Stimulated activated CD8-positive, alpha-beta memory T cell treated with anti-CD3 and anti-CD28 coated beads, Interleukin-7, amount 100 ng/mL, for 24 hours (primary cell): ENCODE measurements at regions not wholly inside any gene's neighbourhood (a gene's known extent, or its start where the extent isn't known, plus 50 kb on each side); places are given as distances from the start of the nearest gene placed in this dataset.
"Not testable (repeated sequence)": the region's sequence is repeated elsewhere in the genome, so short reads cannot be mapped to it uniquely, and the experiment has no call there.

ENCODE experiments used
- DNase-seq: peaks from one replicate; pipeline ENCODE4 v3.0.0-alpha.2; 2020; ENCODE audit warnings: low read depth

GRCh38 chr9:31347082-31347617 is 1037.3 kb upstream of the ACO1 start:
- DNase-seq, result no peak

- DNase-seq, result no peak
These were observed 1029.1 kb upstream of the ACO1 start for GRCh38 chr9:31355159-31355882.

DNA sequence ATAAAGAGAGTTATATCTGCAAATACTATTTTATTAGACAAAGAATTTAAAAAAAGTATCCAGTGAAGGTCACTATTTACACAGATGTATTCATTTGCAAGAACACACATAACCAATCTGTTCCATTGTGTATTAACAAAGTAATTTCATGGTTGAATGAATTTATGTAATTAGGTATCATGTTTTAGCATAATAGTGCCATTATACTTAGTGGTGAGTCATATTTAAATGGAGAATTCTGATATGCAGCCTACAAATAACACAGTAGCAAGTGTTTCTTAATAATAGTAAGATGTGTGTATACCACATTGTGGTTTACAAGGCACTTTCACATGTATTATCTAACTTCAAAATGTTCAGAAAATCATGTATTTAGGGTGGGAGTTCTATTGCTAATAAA is 1028.5 kb upstream of the ACO1 start:
- DNase-seq, result no peak

GRCh38 chr9:31359071-31359470 is 1025.4 kb upstream of the ACO1 start:
- no peak for DNase-seq

- no peak for DNase-seq
These were observed 1020.3 kb upstream of the ACO1 start for GRCh38 chr9:31364171-31364570.

GRCh38 chr9:31372799-31373587 is 1011.5 kb upstream of the ACO1 start:
- no peak for DNase-seq

- DNase-seq, result no peak
These were observed 1007.1 kb upstream of the ACO1 start for GRCh38 chr9:31377358-31377757.

GRCh38 chr9:31388660-31389059 is 995.8 kb upstream of the ACO1 start:
- DNase-seq, result no peak

- no peak for DNase-seq
These were observed 995.4 kb upstream of the ACO1 start for GRCh38 chr9:31389075-31389474.

DNA sequence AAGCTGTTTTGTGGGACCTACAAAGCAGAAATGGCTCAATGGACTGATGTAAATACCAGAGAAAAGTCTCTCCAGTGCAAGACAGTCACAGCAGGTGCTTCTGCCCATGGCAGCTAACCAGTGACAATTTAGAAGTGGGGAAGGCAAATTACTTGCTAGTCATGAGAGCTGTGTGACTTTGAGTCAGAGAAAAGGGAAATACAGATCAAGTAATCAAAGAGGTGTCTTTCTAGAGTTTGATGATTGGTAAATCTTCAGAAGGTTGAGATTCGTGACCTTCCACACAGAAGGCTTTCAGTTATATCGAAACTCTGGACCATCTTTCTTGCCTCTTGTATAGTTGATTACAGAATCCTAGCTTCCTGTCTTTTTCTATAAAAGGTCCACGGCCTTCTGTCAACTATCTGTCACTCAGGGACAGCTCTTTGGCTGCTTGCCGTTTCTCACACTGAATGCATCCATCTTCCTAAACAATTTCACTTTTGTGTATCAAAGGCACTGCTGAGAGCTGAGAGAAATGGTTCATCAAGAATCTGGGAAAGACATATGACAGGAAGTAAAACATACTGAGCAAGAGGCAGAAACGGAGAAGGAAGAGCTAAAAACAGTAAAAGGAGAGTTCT is 993.9 kb upstream of the ACO1 start:
- no peak for DNase-seq

DNA sequence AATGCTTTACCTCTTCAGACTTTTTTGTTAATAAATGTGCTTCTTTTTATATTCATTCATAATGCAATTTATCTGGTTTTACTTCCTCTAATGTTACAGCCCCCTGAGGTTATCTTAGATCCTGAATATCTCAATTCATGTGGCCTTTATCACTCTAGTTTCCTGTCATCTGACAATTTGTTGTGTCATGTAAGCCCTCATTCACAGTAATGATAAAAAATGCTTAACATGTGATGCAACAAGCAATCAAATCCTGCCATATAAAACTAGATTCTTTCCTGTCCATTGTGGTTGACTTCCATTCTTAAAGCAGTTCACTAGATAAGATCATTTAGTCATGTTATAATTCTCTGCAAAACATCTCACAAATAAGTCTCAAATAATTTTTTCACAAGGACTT is 991.2 kb upstream of the ACO1 start:
- DNase-seq, result no peak

DNA sequence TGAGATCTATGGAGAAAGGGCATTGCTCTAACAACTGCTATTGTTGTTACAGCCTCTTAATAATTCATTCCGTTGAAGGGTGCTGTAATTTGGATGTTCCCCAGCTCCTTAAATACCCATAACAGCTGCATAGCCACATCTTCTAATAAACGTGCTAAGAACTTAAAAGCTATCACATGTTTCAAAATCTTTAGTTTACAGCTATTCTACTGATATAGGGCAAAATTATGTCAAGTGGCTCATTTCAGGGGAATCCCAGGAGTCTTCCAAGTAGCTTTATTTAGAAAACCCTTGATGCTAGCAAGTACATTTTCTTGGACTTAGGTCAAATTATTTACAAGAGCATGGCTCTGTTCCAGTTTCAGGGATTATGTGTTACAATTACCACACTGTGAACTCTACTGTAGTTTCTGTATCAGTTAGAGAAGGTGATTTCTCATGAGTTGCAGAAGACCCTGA is 990.4 kb upstream of the ACO1 start:
- DNase-seq, result no peak

DNA sequence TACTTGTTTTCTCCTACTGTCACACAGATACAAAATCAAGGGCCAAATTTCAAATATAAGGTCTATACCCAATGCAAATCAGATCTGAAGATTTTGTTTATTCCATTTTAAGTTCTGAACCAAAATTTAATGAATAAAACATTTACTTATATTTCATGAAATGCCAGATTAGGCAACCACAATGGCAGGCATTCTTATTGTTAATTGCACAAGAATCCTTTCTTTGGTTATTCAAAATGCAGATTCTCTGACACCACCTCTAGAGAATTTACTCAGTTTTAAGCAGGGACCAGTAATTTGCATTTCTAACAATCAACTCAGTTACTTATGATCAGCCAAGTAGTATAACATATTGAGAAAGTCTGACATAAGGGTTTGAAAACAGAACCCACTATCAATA is 972.4 kb upstream of the ACO1 start:
- no peak for DNase-seq

- DNase-seq, result no peak
These were observed 969.3 kb upstream of the ACO1 start for GRCh38 chr9:31415164-31415563.

DNA sequence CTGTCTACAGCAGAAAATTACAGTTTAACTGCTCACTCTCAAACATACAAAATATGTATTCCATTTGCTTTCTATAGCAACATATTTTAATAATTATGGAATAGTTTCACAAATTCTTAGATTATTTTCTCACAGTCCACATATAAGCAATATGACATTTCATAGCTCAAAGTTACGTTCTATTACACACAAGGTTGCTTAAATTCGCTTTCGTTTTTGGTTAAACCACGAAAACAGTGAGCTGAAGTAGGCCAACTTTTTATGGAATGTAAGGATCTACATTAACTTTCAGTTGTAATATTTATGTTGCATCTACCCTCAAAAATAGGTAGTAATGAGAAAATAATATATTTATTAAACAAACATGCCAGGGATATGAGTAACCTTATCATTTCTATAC is 966.0 kb upstream of the ACO1 start:
- no peak for DNase-seq

GRCh38 chr9:31443630-31444457 is 940.6 kb upstream of the ACO1 start:
- DNase-seq, result not testable (repeated sequence)

DNA sequence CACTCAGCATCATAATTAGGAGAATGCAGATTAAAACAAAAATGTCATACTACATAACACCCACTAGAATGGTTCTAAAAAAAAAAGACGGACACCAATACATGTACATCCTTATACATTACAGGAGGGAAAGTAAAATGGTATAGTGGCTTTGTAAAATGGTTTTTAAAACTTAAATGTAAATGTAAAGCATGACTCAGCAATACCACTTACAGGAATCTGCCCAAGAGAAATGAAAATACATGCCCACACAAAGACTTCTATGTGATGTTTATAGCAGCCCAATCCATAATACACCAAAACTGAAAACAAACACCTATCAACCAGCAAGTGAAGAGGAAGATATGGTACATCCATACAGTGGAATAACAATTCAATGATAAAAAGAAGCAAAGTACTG is 939.1 kb upstream of the ACO1 start:
- DNase-seq, result no peak

GRCh38 chr9:31445960-31446359 is 938.5 kb upstream of the ACO1 start:
- DNase-seq, result no peak

- DNase-seq, result no peak
These were observed 917.4 kb upstream of the ACO1 start for GRCh38 chr9:31467075-31467474.

DNA sequence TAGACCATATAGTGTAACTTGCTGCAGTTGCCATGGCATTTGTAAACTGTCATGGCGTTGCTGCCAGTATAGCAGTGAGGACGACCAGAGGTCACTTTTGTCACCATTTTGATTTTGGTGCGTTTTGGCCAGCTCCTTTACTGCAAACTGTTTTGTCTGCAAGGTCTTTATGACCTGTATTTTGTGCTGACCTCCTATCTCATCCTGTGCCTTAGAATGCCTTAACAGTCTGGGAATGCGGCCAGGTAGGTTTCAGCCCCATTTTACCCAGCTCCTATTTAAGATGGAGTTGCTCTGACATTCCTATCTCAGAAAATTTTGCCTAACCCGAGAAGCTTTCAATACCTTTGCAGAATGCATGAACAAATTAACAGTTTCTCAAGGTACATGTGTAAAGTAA is 914.4 kb upstream of the ACO1 start:
- no peak for DNase-seq

DNA sequence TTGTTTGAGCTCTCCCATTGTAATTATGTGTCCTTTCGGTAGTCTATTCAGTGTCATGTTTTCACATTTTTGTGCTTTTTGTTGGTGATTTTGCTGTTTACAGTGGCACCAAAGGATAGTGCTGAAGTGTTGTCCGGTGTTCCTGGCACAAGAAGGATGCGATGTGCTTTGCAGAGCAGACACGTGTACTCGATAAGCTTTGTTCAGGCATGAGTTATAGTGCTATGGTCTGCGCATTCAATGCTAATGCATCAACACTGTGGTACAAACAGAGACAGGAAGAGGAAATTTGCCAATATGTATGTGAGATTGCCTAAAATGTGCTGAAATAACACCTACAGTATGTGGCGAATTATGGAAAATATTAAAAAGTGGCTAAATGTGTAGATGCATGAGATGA is 913.4 kb upstream of the ACO1 start:
- DNase-seq, result no peak

DNA sequence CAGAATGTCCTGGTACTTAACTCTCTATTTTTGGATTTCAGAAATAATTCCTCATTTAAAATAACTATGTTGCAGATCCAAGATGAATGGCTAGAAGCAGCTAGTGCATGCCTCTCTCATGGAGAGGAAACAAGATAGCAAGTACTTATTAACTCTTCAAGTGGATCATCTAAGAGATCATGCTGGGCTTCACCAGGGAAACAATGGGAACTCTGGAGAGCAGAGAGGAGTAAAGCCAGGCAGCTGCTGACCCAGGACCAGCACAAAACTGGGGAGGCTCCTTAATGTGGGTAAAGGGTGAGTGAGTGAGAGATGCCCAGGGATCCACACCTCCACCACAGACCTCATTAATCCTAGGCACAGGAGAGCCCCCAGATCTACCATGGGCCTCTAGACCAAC is 897.8 kb upstream of the ACO1 start:
- no peak for DNase-seq
